Stimulated activated CD4-positive, alpha-beta T cell treated with anti-CD3 and anti-CD28 coated beads, Interleukin-1b, Interleukin-23, amount 100 ng/mL, for 24 hours (primary cell): ENCODE measurements at regions not wholly inside any gene's neighbourhood (a gene's known extent, or its start where the extent isn't known, plus 50 kb on each side); places are given as distances from the start of the nearest gene placed in this dataset.
"Not testable (repeated sequence)": the region's sequence is repeated elsewhere in the genome, so short reads cannot be mapped to it uniquely, and the experiment has no call there.

Source experiments
- DNase-seq, 4 experiments: peaks; one replicate each; pipeline ENCODE4 v3.0.0-alpha.2; 2020; ENCODE audit warnings: low read depth in 4 of 4, low spot score in 1 of 4

- no peak for DNase-seq
These were observed 60.5 kb downstream of the DSEL start for GRCh38 chr18:67455890-67456501.

GRCh38 chr18:67453901-67454300 is 62.6 kb downstream of the DSEL start:
- DNase-seq = no peak

GRCh38 chr18:67451960-67452359 is 64.6 kb downstream of the DSEL start:
- no peak for DNase-seq

- DNase-seq = not testable (repeated sequence)
These were observed 65.4 kb downstream of the DSEL start for GRCh38 chr18:67451101-67451500.

GRCh38 chr18:67433971-67434370 is 82.5 kb downstream of the DSEL start:
- DNase-seq = no peak

- DNase-seq = no peak
These were observed 83.7 kb downstream of the DSEL start for GRCh38 chr18:67432806-67433205.

GRCh38 chr18:67428805-67429204 is 87.7 kb downstream of the DSEL start:
- DNase-seq = no peak

- no peak for DNase-seq
These were observed 88.4 kb downstream of the DSEL start for GRCh38 chr18:67428158-67428557.

GRCh38 chr18:67426486-67426885 is 90.0 kb downstream of the DSEL start:
- no peak for DNase-seq

- no peak for DNase-seq
These were observed 90.8 kb downstream of the DSEL start for GRCh38 chr18:67425672-67426071.

GRCh38 chr18:67421651-67422050 is 94.9 kb downstream of the DSEL start:
- DNase-seq = no peak

- peak in 1 of 4 experiments; percentile 1 for DNase-seq
These were observed 98.5 kb downstream of the DSEL start for GRCh38 chr18:67417864-67418523.

GRCh38 chr18:67411116-67411515 is 105.4 kb downstream of the DSEL start:
- DNase-seq = no peak

GRCh38 chr18:67410075-67411070 is 106.1 kb downstream of the DSEL start:
- no peak for DNase-seq

GRCh38 chr18:67408240-67408639 is 108.3 kb downstream of the DSEL start:
- DNase-seq = no peak

GRCh38 chr18:67406714-67407113 is 109.8 kb downstream of the DSEL start:
- DNase-seq = no peak

GRCh38 chr18:67402543-67402942 is 114.0 kb downstream of the DSEL start:
- DNase-seq = no peak

GRCh38 chr18:67400502-67401117 is 115.9 kb downstream of the DSEL start:
- no peak for DNase-seq

- DNase-seq = no peak
These were observed 130.5 kb downstream of the DSEL start for GRCh38 chr18:67386032-67386431.

- no peak for DNase-seq
These were observed 131.1 kb downstream of the DSEL start for GRCh38 chr18:67385455-67385854.

GRCh38 chr18:67384057-67384456 is 132.5 kb downstream of the DSEL start:
- DNase-seq = not testable (repeated sequence)
